IMR-90 (cell line): ENCODE measurements at regions not wholly inside any gene's neighbourhood (a gene's known extent, or its start where the extent isn't known, plus 50 kb on each side); places are given as distances from the start of the nearest gene placed in this dataset.

Source experiments
- BHLHE40 ChIP-seq: fragments of 150-350 bp; IDR thresholded peaks from 2 replicates; pipeline ENCODE4 v1.6.1; 2016; ENCODE audit warnings: mild to moderate bottlenecking, low read depth, low read length
- CEBPB ChIP-seq: IDR thresholded peaks from 2 replicates; pipeline ENCODE4 v1.6.1; 2012; ENCODE audit warnings: low read depth, low read length, improper control_type of control experiment
- TF ChIP-seq, protein P1 (sequence below): conservative IDR thresholded peaks from 2 replicates; pipeline ENCODE4 v1.5.1; 2012; ENCODE audit warnings: mild to moderate bottlenecking, low read depth, low read length, improper control_type of control experiment

DNA sequence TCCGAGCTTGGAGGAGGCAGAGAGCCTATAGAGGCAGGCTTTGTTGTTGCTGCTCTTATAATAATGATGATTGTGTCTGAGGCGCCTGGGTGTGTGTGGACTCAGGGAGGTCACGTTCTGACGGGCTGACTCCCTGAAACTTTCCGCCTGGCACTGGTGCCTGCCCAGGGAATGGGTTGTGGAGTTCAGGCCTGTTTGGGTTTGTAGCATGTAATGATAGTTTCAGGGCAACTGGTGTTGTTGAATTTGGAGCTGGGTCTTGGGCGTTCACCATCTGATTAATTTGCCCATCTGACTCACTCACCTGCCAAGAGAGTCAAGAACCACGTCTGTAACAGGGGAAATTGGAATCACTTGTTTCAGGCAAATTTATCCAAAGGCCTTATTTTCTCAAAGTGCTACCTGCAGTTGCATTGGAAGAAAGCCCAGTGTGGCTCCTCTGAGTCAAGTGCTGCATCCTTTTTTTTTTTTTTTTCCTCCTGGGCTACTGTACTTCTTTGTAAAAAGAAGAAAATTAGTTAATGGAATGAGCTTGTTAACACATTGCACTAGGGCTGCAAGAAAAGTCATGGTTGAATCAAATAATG is 386.5 kb downstream of the GADD45G start:
- TF ChIP-seq, protein P1, sequence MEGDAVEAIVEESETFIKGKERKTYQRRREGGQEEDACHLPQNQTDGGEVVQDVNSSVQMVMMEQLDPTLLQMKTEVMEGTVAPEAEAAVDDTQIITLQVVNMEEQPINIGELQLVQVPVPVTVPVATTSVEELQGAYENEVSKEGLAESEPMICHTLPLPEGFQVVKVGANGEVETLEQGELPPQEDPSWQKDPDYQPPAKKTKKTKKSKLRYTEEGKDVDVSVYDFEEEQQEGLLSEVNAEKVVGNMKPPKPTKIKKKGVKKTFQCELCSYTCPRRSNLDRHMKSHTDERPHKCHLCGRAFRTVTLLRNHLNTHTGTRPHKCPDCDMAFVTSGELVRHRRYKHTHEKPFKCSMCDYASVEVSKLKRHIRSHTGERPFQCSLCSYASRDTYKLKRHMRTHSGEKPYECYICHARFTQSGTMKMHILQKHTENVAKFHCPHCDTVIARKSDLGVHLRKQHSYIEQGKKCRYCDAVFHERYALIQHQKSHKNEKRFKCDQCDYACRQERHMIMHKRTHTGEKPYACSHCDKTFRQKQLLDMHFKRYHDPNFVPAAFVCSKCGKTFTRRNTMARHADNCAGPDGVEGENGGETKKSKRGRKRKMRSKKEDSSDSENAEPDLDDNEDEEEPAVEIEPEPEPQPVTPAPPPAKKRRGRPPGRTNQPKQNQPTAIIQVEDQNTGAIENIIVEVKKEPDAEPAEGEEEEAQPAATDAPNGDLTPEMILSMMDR: no peak
- TF ChIP-seq BHLHE40: no peak
- TF ChIP-seq CEBPB: no peak
